ENCODE measurements at regions not wholly inside any gene's neighbourhood (a gene's known extent, or its start where the extent isn't known, plus 50 kb on each side); places are given as distances from the start of the nearest gene placed in this dataset.

GRCh38 chr15:49769225-49769624 lies 148.4 kb downstream of the DTWD1 start:
- DNase-seq = no peak
- Histone ChIP-seq H3K27me3 (ENCODE audit: insufficient read depth, low read length) (no peaks in the 10 kb centered on the region), H3K79me1 (ENCODE audit: low read length) (no peaks in the 10 kb centered on the region), H3K36me3 (ENCODE audit: control insufficient read depth in 1 of 2, insufficient read depth in 2 of 2, low read length in 2 of 2) (no peaks in the 10 kb centered on the region), H2BK12ac (ENCODE audit: low read length) (no peak overlapping the region), H3K79me2 (ENCODE audit: control insufficient read depth, insufficient read depth, low read length, poor library complexity) (no peaks in the 10 kb centered on the region), H3K9me3 (ENCODE audit: insufficient read depth, low read depth, low read length) (no peaks in the 10 kb centered on the region), H3K4me3 (ENCODE audit: low read depth, low read length) (no peak overlapping the region), H3K23ac (ENCODE audit: low read length) (no peak overlapping the region), H4K8ac (ENCODE audit: low read depth, low read length) (no peak overlapping the region), H3K4me2 (ENCODE audit: low read length) (no peak overlapping the region), H2AFZ (ENCODE audit: insufficient read depth, low read length, poor library complexity) (no peak overlapping the region), H3K9ac (ENCODE audit: low read length) (no peak overlapping the region), H3K27ac (ENCODE audit: low read depth, low read length) (no peak overlapping the region), H3K14ac (ENCODE audit: low read length) (no peak overlapping the region), H4K91ac (ENCODE audit: low read depth, low read length) (no peak overlapping the region), H2BK5ac (ENCODE audit: low read depth, low read length, poor library complexity) (no peak overlapping the region), H4K12ac (ENCODE audit: low read depth, low read length) (no peak overlapping the region), H3K18ac (ENCODE audit: low read length) (no peak overlapping the region), H3K4ac (ENCODE audit: low read depth, low read length) (no peak overlapping the region), H2AK5ac (ENCODE audit: low read length) (no peak overlapping the region), H3K4me1 (ENCODE audit: control insufficient read depth in 1 of 2, insufficient read depth in 2 of 2, low read length in 2 of 2) (no peaks in the 10 kb centered on the region), H2BK120ac (ENCODE audit: insufficient read depth, low read length, poor library complexity) (no peak overlapping the region)
- WGBS (ENCODE audit: extremely low coverage, insufficient coverage, insufficient read length) = no CpG with 5 or more reads among the region's 1 CpG

GRCh38 chr15:49789436-49789835 lies 168.6 kb downstream of the DTWD1 start:
- no peak overlapping the region for H4K91ac ChIP-seq (ENCODE audit: low read depth, low read length)

GRCh38 chr15:49793943-49794342 lies 173.1 kb downstream of the DTWD1 start:
- Histone ChIP-seq H3K79me2 (ENCODE audit: control insufficient read depth, insufficient read depth, low read length, poor library complexity) (no peaks in the 10 kb centered on the region), H3K4me2 (ENCODE audit: low read length) (no peak overlapping the region), H4K12ac (ENCODE audit: low read depth, low read length) (no peak overlapping the region), H3K4ac (ENCODE audit: low read depth, low read length) (no peak overlapping the region), H2AFZ (ENCODE audit: insufficient read depth, low read length, poor library complexity) (no peak overlapping the region), H3K9me3 (ENCODE audit: insufficient read depth, low read depth, low read length) (no peaks in the 10 kb centered on the region), H3K9ac (ENCODE audit: low read length) (no peak overlapping the region), H3K36me3 (ENCODE audit: control insufficient read depth in 1 of 2, insufficient read depth in 2 of 2, low read length in 2 of 2) (no peaks in the 10 kb centered on the region), H3K14ac (ENCODE audit: low read length) (no peak overlapping the region), H3K27me3 (ENCODE audit: insufficient read depth, low read length) (no peaks in the 10 kb centered on the region), H3K27ac (ENCODE audit: low read depth, low read length) (no peak overlapping the region), H2BK5ac (ENCODE audit: low read depth, low read length, poor library complexity) (no peak overlapping the region), H3K4me3 (ENCODE audit: low read depth, low read length) (no peak overlapping the region), H2BK12ac (ENCODE audit: low read length) (no peak overlapping the region), H4K91ac (ENCODE audit: low read depth, low read length) (no peak overlapping the region), H4K8ac (ENCODE audit: low read depth, low read length) (no peak overlapping the region), H3K18ac (ENCODE audit: low read length) (no peak overlapping the region), H3K23ac (ENCODE audit: low read length) (no peak overlapping the region), H2AK5ac (ENCODE audit: low read length) (no peak overlapping the region), H2BK120ac (ENCODE audit: insufficient read depth, low read length, poor library complexity) (no peak overlapping the region), H3K4me1 (ENCODE audit: control insufficient read depth in 1 of 2, insufficient read depth in 2 of 2, low read length in 2 of 2) (no peaks in the 10 kb centered on the region), H3K79me1 (ENCODE audit: low read length) (no peaks in the 10 kb centered on the region)
- no CpG with 5 or more reads among the region's 14 CpGs for WGBS (ENCODE audit: extremely low coverage, insufficient coverage, insufficient read length)
- DNase-seq = no peak

More at GRCh38 chr15:49789436-49789835, 168.6 kb downstream of the DTWD1 start:
- H3K4me3 ChIP-seq (ENCODE audit: low read depth, low read length) = no peak overlapping the region
- no peak for DNase-seq
- no peaks in the 10 kb centered on the region for H3K27me3 ChIP-seq (ENCODE audit: insufficient read depth, low read length)
- H2BK5ac ChIP-seq (ENCODE audit: low read depth, low read length, poor library complexity) = no peak overlapping the region
- H2BK120ac ChIP-seq (ENCODE audit: insufficient read depth, low read length, poor library complexity) = no peak overlapping the region
- H3K4me2 ChIP-seq (ENCODE audit: low read length) = no peak overlapping the region
- no peak overlapping the region for H4K12ac ChIP-seq (ENCODE audit: low read depth, low read length)
- no peak overlapping the region for H3K4ac ChIP-seq (ENCODE audit: low read depth, low read length)
- H3K27ac ChIP-seq (ENCODE audit: low read depth, low read length) = no peak overlapping the region
- no peak overlapping the region for H3K14ac ChIP-seq (ENCODE audit: low read length)
- no peak overlapping the region for H3K18ac ChIP-seq (ENCODE audit: low read length)
- H3K4me1 ChIP-seq (ENCODE audit: control insufficient read depth in 1 of 2, insufficient read depth in 2 of 2, low read length in 2 of 2) = no peaks in the 10 kb centered on the region
- H4K8ac ChIP-seq (ENCODE audit: low read depth, low read length) = no peak overlapping the region
- no peaks in the 10 kb centered on the region for H3K9me3 ChIP-seq (ENCODE audit: insufficient read depth, low read depth, low read length)
- H2BK12ac ChIP-seq (ENCODE audit: low read length) = no peak overlapping the region
- no peaks in the 10 kb centered on the region for H3K79me2 ChIP-seq (ENCODE audit: control insufficient read depth, insufficient read depth, low read length, poor library complexity)
- no peaks in the 10 kb centered on the region for H3K79me1 ChIP-seq (ENCODE audit: low read length)
- H2AFZ ChIP-seq (ENCODE audit: insufficient read depth, low read length, poor library complexity) = no peak overlapping the region
- H3K36me3 ChIP-seq (ENCODE audit: control insufficient read depth in 1 of 2, insufficient read depth in 2 of 2, low read length in 2 of 2) = no peaks in the 10 kb centered on the region
- no peak overlapping the region for H3K23ac ChIP-seq (ENCODE audit: low read length)
- no peak overlapping the region for H3K9ac ChIP-seq (ENCODE audit: low read length)
- H2AK5ac ChIP-seq (ENCODE audit: low read length) = no peak overlapping the region

- Histone ChIP-seq H3K23ac (ENCODE audit: low read length) (no peak overlapping the region), H2BK120ac (ENCODE audit: insufficient read depth, low read length, poor library complexity) (no peak overlapping the region), H3K4me3 (ENCODE audit: low read depth, low read length) (no peak overlapping the region), H3K36me3 (ENCODE audit: control insufficient read depth in 1 of 2, insufficient read depth in 2 of 2, low read length in 2 of 2) (no peaks in the 10 kb centered on the region), H3K79me2 (ENCODE audit: control insufficient read depth, insufficient read depth, low read length, poor library complexity) (no peaks in the 10 kb centered on the region), H3K18ac (ENCODE audit: low read length) (no peak overlapping the region), H3K9ac (ENCODE audit: low read length) (no peak overlapping the region), H3K9me3 (ENCODE audit: insufficient read depth, low read depth, low read length) (no peaks in the 10 kb centered on the region), H2AK5ac (ENCODE audit: low read length) (no peak overlapping the region), H4K8ac (ENCODE audit: low read depth, low read length) (no peak overlapping the region), H2AFZ (ENCODE audit: insufficient read depth, low read length, poor library complexity) (no peak overlapping the region), H3K4ac (ENCODE audit: low read depth, low read length) (no peak overlapping the region), H4K12ac (ENCODE audit: low read depth, low read length) (no peak overlapping the region), H3K27me3 (ENCODE audit: insufficient read depth, low read length) (no peaks in the 10 kb centered on the region), H3K79me1 (ENCODE audit: low read length) (no peaks in the 10 kb centered on the region), H3K27ac (ENCODE audit: low read depth, low read length) (no peak overlapping the region), H3K14ac (ENCODE audit: low read length) (no peak overlapping the region), H3K4me1 (ENCODE audit: control insufficient read depth in 1 of 2, insufficient read depth in 2 of 2, low read length in 2 of 2) (no peaks in the 10 kb centered on the region), H3K4me2 (ENCODE audit: low read length) (no peak overlapping the region), H2BK12ac (ENCODE audit: low read length) (no peak overlapping the region), H2BK5ac (ENCODE audit: low read depth, low read length, poor library complexity) (no peak overlapping the region), H4K91ac (ENCODE audit: low read depth, low read length) (no peak overlapping the region)
- DNase-seq = no peak
Observed at GRCh38 chr15:49801796-49802195, 180.9 kb downstream of the DTWD1 start.
